ENCODE measurements at regions not wholly inside any gene's neighbourhood (a gene's known extent, or its start where the extent isn't known, plus 50 kb on each side); places are given as distances from the start of the nearest gene placed in this dataset.

DNA sequence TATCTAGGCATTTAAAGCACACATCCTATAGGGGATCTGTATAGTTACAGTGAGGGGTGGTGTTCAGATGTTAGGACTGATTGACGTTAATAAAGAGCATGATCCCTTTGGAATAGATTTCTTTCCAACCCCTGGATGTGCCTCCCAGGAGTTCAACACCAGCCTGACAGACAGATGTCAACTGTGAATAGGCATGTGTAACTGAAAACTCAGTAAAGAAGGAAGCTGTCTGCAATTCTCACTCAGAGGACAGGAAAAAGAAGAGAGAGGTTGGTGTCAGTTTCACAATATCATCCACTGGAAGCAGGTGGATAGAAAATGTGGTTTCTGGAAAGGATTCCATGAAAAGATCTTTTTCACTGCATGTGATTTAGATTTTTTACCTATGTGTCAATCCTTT, 396.3 kb downstream of the NSUN3 start:
- H3K36me3 ChIP-seq, result no peaks in the 10 kb centered on the region
- H3K27me3 ChIP-seq (replicated peaks; ENCODE audit: insufficient read depth), result no peaks in the 10 kb centered on the region
- no peaks in the 10 kb centered on the region for H3K9me3 ChIP-seq
- H3K4me3 ChIP-seq, result no peak overlapping the region
- H3K4me1 ChIP-seq (ENCODE audit: control insufficient read depth in 1 of 2, low read depth in 2 of 2), result no peaks in the 10 kb centered on the region
- H3K27ac ChIP-seq, result no peak overlapping the region
- TF ChIP-seq, protein P1, sequence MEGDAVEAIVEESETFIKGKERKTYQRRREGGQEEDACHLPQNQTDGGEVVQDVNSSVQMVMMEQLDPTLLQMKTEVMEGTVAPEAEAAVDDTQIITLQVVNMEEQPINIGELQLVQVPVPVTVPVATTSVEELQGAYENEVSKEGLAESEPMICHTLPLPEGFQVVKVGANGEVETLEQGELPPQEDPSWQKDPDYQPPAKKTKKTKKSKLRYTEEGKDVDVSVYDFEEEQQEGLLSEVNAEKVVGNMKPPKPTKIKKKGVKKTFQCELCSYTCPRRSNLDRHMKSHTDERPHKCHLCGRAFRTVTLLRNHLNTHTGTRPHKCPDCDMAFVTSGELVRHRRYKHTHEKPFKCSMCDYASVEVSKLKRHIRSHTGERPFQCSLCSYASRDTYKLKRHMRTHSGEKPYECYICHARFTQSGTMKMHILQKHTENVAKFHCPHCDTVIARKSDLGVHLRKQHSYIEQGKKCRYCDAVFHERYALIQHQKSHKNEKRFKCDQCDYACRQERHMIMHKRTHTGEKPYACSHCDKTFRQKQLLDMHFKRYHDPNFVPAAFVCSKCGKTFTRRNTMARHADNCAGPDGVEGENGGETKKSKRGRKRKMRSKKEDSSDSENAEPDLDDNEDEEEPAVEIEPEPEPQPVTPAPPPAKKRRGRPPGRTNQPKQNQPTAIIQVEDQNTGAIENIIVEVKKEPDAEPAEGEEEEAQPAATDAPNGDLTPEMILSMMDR (IDR thresholded peaks at IDR 0.05), result no peak
- DNase-seq (ENCODE audit: low spot score), result no peak
- no peak for ATAC-seq (ENCODE audit: insufficient number of reproducible peaks, low FRiP score, low read depth)

GRCh38 chr3:94460931-94461330, 398.1 kb downstream of the NSUN3 start:
- TF ChIP-seq, protein P1 (IDR thresholded peaks at IDR 0.05), result no peak
- H3K27ac ChIP-seq, result no peak overlapping the region
- no peaks in the 10 kb centered on the region for H3K4me1 ChIP-seq (ENCODE audit: control insufficient read depth in 1 of 2, low read depth in 2 of 2)
- H3K27me3 ChIP-seq (replicated peaks; ENCODE audit: insufficient read depth), result no peaks in the 10 kb centered on the region
- H3K36me3 ChIP-seq, result no peaks in the 10 kb centered on the region
- H3K9me3 ChIP-seq, result no peaks in the 10 kb centered on the region
- no peak overlapping the region for H3K4me3 ChIP-seq
- no peak for ATAC-seq (ENCODE audit: insufficient number of reproducible peaks, low FRiP score, low read depth)
- DNase-seq (ENCODE audit: low spot score), result no peak

DNA sequence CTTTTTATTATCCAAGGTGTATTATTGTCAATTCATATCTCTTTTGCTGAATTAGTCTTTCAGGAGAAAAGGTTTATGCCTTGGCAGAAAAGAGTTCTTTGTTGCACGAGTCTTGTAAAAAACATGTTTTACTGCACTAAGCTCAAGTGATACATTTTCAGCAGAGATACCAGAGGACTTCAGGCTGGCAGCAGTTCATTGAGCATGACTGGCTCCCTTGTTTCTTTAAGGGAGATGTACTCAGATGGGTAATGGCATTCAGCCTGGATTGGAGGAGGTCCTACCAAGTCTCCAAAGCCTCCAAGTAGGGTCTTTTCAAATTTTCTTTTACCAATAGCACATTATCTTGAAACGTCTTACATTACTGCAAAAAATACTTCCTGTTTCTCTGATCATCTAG, 400.1 kb downstream of the NSUN3 start:
- H3K36me3 ChIP-seq, result no peaks in the 10 kb centered on the region
- H3K27me3 ChIP-seq (replicated peaks; ENCODE audit: insufficient read depth), result no peaks in the 10 kb centered on the region
- DNase-seq (ENCODE audit: low spot score), result no peak
- no peaks in the 10 kb centered on the region for H3K9me3 ChIP-seq
- H3K27ac ChIP-seq, result no peak overlapping the region
- no peak overlapping the region for H3K4me3 ChIP-seq
- H3K4me1 ChIP-seq (ENCODE audit: control insufficient read depth in 1 of 2, low read depth in 2 of 2), result no peaks in the 10 kb centered on the region
- ATAC-seq (ENCODE audit: insufficient number of reproducible peaks, low FRiP score, low read depth), result no peak
- TF ChIP-seq, protein P1 (IDR thresholded peaks at IDR 0.05), result no peak

- DNase-seq (ENCODE audit: low spot score) (no peak), ATAC-seq (ENCODE audit: insufficient number of reproducible peaks, low FRiP score, low read depth) (no peak)
- H3K4me3 ChIP-seq, result no peak overlapping the region
- peaks cover 7% of the 10 kb centered on the region for H3K9me3 ChIP-seq
- TF ChIP-seq, protein P1 (IDR thresholded peaks at IDR 0.05), result no peak
- H3K27ac ChIP-seq, result no peak overlapping the region
- H3K4me1 ChIP-seq (ENCODE audit: control insufficient read depth in 1 of 2, low read depth in 2 of 2), result no peaks in the 10 kb centered on the region
- no peaks in the 10 kb centered on the region for H3K27me3 ChIP-seq (replicated peaks; ENCODE audit: insufficient read depth)
- no peaks in the 10 kb centered on the region for H3K36me3 ChIP-seq
Measured at GRCh38 chr3:94472511-94472910, 409.6 kb downstream of the NSUN3 start.

DNA sequence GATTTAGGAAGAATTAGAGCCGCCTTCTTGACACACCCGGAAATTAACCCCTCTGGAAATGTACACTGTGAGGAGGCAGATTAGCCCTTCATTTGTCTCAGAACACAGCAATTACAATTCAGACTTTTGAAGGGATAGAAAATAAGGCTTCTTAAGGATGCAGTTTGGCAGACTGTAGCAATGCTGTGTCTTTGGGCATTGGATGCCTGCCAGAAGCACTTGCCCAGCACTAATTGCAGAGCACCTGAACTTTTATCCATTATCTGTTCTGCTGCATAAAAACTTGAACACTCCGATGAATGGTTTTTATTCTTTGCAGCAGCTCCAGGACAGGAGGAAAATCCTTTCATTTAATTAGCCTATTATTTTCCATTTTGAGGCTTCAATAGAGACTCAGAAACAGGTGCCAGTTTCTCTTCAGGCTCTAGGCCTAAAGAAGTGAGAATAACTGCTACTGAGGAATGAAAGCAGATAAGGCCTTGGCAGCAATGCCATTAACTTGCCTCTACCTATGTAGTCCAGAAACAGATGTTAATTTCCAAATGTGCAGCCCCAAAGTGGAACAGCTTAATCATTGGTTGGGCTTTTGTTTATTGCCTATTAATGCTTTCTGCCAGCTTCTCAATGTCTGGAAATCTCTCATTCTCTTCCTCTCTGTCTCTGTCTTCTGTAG, 418.5 kb downstream of the NSUN3 start:
- ATAC-seq (ENCODE audit: insufficient number of reproducible peaks, low FRiP score, low read depth) (no peak), DNase-seq (ENCODE audit: low spot score) (no peak)
- Histone ChIP-seq H3K4me3 (no peak overlapping the region), H3K9me3 (peaks cover 4% of the 10 kb centered on the region), H3K4me1 (ENCODE audit: control insufficient read depth in 1 of 2, low read depth in 2 of 2) (no peaks in the 10 kb centered on the region), H3K27me3 (replicated peaks; ENCODE audit: insufficient read depth) (no peaks in the 10 kb centered on the region), H3K36me3 (no peaks in the 10 kb centered on the region), H3K27ac (no peak overlapping the region)
- TF ChIP-seq, protein P1 (IDR thresholded peaks at IDR 0.05), result no peak
